ENCODE measurements at regions not wholly inside any gene's neighbourhood (a gene's known extent, or its start where the extent isn't known, plus 50 kb on each side); places are given as distances from the start of the nearest gene placed in this dataset.

DNA sequence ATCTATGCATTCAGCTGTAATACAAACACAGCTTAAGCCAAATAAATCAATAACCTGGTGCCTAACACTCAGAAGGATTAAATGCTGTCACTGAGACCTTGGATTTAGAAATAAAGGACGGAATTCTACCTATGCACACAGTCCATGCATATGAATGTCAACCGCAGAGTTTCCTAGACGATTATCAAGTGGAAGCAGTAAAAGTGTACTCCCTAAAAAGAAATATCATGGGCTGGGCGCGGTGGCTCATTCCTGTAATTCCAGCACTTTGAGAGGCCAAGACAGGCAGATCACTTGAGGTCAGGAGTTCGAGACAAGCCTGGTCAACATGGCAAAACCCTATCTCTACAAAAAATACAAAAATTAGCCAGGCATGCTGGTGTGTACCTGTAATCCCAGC, 188.2 kb upstream of the DYRK2 start:
- TF ChIP-seq CTCF (optimal IDR thresholded peaks at IDR 0.05 in 1 of 3, IDR thresholded peaks at IDR 0.05 in 1 of 3, conservative IDR thresholded peaks at IDR 0.05 in 1 of 3; ENCODE audit: extremely low read depth in 1 of 3, insufficient read depth in 2 of 3, low read length in 3 of 3) (no peak), EZH2 (IDR thresholded peaks at IDR 0.05; ENCODE audit: low read length) (no peak)

Measured in keratinocyte (primary cell).